ENCODE measurements at regions not wholly inside any gene's neighbourhood (a gene's known extent, or its start where the extent isn't known, plus 50 kb on each side); places are given as distances from the start of the nearest gene placed in this dataset.

DNA sequence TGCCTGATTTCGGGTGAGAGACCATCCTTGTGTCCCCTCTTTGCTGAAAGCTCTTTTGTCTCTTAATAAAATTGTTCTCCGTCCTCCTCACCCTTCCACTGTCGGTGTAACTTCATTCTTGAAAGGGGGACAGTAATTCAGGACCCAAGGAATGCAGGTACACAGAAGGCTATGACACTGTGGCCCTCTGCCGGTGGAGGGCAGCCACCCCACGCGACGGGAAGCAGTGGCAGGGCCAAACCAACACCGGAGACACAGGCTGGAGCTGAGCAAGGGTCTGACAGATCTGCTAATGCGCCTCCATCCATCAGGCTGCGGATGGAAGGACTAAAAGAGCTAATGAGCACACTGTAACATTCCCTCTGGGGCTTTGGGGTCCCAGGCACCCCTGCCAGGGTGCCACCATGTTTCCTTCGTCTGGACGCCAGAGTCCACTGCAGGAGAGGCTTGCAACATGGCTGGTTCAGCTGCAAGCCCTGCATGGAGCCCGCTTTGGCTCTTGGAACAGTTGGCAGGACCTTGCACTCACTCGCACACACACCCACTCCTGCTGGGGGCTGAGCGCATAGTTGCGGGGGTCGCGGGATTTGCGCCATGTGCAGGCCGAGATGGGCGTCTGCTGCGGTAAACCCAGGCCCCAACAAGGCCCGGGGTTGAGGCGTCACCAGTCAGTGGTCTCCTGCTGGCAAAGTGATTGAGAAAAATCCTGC lies 544.1 kb upstream of the CDH7 start:
- TF ChIP-seq, protein P1, sequence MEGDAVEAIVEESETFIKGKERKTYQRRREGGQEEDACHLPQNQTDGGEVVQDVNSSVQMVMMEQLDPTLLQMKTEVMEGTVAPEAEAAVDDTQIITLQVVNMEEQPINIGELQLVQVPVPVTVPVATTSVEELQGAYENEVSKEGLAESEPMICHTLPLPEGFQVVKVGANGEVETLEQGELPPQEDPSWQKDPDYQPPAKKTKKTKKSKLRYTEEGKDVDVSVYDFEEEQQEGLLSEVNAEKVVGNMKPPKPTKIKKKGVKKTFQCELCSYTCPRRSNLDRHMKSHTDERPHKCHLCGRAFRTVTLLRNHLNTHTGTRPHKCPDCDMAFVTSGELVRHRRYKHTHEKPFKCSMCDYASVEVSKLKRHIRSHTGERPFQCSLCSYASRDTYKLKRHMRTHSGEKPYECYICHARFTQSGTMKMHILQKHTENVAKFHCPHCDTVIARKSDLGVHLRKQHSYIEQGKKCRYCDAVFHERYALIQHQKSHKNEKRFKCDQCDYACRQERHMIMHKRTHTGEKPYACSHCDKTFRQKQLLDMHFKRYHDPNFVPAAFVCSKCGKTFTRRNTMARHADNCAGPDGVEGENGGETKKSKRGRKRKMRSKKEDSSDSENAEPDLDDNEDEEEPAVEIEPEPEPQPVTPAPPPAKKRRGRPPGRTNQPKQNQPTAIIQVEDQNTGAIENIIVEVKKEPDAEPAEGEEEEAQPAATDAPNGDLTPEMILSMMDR (conservative IDR thresholded peaks at IDR 0.05; ENCODE audit: low read length) = peak; percentile 36; the same call in 1 of the 2 replicates
- TF ChIP-seq EZH2phosphoT487 (IDR thresholded peaks at IDR 0.05; ENCODE audit: borderline replicate concordance, low read depth, low read length) = no peak
